ENCODE measurements at regions not wholly inside any gene's neighbourhood (a gene's known extent, or its start where the extent isn't known, plus 50 kb on each side); places are given as distances from the start of the nearest gene placed in this dataset.

- TF ChIP-seq, protein P1, sequence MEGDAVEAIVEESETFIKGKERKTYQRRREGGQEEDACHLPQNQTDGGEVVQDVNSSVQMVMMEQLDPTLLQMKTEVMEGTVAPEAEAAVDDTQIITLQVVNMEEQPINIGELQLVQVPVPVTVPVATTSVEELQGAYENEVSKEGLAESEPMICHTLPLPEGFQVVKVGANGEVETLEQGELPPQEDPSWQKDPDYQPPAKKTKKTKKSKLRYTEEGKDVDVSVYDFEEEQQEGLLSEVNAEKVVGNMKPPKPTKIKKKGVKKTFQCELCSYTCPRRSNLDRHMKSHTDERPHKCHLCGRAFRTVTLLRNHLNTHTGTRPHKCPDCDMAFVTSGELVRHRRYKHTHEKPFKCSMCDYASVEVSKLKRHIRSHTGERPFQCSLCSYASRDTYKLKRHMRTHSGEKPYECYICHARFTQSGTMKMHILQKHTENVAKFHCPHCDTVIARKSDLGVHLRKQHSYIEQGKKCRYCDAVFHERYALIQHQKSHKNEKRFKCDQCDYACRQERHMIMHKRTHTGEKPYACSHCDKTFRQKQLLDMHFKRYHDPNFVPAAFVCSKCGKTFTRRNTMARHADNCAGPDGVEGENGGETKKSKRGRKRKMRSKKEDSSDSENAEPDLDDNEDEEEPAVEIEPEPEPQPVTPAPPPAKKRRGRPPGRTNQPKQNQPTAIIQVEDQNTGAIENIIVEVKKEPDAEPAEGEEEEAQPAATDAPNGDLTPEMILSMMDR (tag by site-specific recombination; IDR thresholded peaks at IDR 0.05) = no peak
- TF ChIP-seq ZNF792 (tag by site-specific recombination; IDR thresholded peaks at IDR 0.05) = no peak
- no peak for TF ChIP-seq ZNF521 (tag by site-specific recombination; IDR thresholded peaks at IDR 0.05)
These were observed 112.3 kb downstream of the RAB11FIP2 start for GRCh38 chr10:117934477-117934876.
